NCI-H510A (cell line): ENCODE measurements at regions not wholly inside any gene's neighbourhood (a gene's known extent, or its start where the extent isn't known, plus 50 kb on each side); places are given as distances from the start of the nearest gene placed in this dataset.

Source experiments
- DNase-seq: peaks from one replicate; lab custom pipeline; 2025; lab: John Stamatoyannopoulos, UW

DNA sequence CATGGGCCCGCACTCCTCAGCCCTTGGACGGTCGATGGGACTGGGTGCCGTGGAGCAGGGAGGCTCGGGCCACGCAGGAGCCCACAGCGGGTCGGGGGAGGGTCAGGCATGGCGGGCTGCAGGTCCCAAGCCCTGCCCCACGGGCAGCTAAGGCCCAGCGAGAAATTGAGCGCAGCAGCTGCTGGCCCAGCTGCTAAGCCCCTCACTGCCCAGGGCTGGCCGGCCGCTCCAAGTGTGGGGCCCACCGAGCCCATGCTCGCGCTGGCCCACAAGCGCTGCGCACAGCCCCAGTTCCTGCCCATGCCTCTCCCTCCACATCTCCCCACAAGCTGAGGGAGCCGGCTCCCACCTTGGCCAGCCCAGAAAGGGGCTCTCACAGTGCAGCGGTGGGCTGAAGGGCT, 259.4 kb downstream of the VGLL3 start:
- no peak for DNase-seq

DNA sequence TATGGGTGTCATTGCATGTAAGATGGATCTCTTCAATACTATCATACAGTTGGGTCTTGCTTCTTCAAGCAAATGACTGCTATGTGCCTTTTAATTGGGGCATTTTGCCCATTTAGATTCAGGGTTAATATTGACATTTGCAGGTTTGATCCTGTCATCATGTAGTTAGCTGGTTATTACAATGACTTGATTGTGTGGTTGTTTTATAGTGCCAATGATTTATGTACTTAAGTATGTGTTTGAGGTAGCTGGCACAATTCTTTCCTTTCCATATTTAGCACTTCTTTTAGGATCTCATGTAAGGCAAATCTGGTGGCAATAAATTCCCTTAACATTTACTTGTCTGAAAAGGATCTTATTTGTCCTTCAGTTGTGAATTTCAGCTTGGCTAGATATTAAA, 267.5 kb downstream of the VGLL3 start:
- no peak for DNase-seq

DNA sequence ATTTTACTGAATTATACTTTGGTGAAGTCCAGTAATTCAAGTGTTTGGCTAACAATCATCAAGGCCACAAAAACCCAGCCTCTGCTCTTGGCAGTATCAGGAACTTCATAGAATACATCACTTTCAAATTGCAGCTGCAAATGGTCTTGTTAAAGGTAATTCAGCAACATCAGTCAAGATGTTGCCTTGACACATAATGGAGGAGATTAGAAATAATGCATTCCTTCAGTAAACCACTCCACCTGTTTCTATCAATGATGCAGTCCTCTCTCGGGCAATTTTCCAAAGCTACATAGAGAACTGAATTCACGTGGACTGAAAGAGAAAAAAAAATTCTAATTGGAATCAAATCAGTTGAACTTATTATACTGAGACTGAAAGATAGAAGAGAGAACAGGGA, 279.3 kb downstream of the VGLL3 start:
- DNase-seq = no peak

DNA sequence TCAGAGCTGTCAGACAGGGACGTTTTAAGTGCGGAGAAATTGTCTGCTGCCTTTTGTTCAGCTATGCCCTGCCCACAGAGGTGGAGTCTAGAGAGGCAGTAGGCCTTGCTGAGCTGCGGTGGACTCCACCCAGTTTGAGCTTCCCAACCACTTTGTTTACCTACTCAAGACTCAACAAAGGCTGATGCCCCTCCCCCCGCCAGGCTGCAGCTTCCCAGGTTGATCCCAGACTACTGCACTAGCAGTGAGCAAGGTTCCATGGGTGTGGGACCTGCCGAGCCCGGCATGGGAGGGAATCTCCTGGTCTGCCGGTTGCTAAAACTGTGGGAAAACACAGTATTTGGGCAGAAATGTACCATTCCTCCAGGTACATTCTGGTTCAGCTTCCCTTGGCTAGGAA, 282.1 kb downstream of the VGLL3 start:
- DNase-seq = no peak

DNA sequence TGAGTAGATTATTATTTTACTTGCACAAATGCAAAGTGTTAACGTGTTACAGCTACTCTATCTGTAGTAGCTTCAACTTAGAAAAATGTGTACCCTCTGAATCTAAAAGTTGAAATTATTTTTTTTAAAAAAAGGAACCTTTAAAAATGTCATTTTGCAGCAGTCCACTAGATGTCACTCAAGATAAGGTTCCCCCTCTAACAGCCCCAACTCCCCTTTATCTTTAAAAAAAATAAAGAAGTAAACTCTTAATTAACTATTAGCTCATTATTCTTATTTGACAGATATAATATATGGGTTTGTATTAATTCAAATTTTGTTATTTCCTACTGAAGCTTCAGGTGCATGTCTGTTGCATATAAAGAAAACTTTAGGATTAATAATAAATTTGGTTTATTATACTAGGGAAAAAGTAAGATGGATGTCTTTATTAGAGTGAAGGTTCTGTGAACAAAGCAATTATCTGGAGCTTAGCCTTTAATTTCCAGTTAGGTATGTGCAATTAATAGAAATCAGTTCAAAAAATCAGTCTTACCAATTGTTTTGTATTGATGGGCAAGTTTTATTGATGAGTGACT, 288.5 kb downstream of the VGLL3 start:
- DNase-seq = no peak

DNA sequence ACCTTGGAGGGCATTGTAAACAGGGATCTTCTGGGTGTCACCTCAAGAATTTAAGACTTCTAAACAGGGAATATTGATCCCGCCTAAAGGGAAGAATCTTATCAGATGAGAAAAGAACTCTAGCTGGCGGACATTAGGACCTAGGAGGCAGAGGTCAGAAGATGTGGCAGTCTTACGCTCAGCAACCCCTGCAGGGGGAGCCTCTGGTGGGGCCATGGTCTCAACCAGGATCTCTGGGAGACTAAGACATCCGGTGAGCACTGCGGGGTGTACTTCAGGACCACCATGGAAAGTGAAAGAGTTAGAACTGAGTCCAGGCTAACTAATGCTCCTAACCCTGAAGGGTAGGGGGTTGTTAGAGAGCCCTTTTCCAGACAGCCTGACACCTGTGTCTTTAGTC, 295.2 kb downstream of the VGLL3 start:
- DNase-seq = no peak

DNA sequence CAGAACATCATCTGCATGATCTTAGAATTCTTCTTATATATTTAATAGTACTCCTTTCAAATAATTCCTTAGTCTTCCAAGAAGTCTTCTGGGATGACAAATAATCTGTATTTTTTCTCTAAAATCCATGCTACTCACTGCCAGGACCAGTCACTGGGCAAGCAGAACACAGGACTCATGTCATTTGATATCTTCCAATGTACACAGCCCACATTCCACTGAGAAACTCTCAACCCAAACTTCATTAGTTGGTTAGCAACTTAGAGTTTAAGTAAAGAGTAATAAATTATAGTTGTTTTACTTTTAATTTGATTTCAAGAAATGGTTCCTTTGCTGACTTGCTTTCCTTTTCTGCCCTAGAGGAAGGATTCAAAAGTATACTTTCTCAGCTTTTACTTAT, 317.0 kb downstream of the VGLL3 start:
- DNase-seq = no peak

DNA sequence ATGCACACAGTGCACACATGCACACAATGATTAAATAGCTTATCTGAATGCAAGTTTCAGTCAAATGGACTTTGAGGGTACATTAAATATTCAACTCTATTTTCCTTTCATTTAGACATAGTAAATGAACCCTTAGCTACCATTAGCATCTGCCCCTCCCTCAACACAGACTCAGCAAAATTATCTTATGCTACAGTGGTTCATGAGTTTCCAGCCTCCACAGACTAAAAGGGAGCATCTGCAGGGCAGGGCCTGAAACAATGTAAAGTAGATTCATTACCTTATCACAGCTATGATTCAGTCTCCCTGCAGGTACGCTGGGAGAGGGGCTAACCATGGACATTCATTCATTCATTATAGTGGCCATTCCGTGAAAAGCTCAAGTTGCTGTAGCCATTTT, 329.1 kb downstream of the VGLL3 start:
- DNase-seq = no peak

DNA sequence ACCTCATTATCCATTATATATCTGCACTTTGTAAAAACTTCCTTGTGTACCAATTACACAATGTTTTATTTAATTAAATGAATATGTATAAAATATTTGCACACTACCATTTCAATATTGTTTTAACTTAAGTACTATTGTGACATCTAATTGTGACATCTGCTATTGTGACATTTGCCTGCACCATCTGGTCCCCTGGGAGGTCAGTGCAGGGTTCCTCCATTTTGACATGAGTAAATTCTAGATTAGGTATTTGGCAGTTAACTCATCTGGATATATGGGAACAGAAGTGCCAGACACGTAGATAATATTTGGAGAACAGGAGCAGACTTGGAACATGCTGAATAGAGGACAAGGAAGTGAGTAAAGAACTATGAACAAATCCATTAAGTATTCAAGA, 332.1 kb downstream of the VGLL3 start:
- DNase-seq = no peak

DNA sequence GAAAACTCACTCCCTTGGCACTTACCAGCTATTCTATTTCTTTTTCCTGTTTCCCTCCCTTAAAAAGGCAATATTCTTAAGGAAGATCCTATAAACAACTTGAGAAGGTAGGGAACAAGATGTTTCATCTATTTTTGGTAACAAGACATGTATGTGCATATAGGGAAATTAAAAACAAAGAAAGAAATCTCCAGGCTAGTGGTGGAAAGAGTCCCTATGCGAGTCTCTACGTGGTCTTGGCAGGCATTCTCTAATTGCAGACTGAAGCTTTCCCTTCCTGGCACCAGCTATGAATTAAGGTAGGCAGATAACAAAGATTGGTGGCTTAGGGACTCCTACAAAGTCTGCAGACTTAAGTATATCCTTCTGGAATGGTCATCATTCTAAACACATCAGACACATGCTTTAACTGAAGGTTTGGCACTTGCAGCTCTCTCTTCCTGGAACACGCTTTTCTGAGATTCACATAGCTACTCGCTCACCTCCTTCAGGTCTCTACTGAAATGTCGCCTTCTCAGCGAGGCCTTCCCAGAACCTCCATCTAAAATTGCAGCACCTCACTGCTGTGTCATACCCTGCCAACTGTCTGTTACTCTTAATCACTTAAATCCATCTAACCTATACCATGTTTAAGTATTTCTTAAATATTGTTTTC, 336.0 kb downstream of the VGLL3 start:
- DNase-seq = no peak

DNA sequence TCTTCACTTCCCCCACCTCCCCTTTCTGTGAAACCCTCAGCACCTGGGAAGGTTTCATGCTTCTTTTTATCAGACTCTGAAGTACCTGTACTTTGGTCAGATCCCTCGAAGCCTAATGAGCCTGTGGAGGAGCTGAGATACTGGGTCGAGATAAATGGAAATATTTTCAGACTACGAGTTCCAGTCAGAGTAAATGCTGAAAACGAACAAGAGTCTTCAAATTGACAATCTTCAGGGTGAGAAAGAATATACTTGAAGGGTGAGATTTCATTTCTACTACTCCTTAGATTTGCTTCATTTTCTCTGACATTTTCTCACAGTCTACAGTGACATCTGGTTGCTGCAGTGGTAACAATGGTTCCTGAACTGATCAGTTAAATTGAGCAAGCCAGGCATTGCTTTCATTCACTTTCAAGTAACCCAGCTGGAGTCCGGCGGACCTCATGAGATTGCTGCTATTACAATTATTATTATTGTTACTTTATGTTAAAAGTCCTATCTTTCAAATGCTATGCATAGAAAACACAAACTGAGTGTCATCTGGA, 337.2 kb downstream of the VGLL3 start:
- no peak for DNase-seq

DNA sequence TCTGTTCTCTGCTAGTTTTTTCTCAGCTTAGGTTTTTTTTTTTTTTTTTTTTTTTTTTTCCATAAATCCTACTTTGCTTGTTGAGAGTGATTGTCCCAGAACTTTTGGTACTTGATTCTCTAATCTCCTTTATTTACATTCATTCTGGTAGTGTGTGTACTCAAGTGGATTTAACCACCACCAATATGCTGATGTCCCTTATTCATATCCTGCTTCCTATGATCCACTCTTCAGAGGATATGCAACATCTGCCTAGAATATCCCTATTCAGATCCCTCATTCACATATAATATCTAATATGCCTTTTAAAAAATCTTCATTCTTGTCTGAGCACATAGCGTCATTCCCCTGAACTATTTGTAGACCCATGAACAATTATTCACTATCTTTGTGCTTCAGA, 342.9 kb downstream of the VGLL3 start:
- DNase-seq = no peak

DNA sequence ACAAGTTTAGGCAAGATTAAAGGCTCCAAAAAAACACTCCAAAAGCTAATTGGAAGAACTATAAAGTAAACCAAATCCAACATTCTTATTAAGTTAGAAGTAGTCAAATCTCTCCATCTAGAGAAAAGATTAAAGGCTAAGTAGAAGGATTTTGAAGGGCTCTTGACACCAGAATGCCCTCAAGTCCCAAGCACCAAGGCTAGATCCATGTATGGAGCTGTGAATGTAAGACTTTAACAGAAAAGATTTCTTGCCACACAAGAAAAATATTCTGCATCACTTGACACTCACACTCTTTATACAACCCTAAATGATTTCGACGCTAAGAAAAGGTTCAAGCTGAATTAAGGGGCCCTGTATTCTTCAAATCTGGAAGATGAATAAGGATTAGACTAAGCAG, 345.2 kb downstream of the VGLL3 start:
- DNase-seq = no peak

DNA sequence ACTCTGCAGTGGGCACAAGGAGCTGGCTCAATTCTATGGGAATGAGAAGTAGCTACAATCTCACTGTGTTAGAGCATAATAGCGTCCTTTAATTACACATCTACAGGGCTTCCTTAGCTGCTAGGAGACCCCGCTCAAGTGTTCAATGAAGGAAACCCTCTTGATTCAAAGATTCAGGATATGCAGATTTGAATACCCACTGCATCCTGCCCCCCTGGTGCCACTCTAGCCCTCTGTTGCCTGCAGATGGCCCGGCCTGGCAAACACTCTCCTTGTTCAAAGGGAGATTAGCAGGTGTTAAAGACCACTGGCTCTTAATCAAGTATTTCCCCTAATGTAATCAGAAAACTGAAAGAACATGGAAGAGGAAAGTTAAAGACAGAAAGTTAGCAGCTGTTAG, 356.6 kb downstream of the VGLL3 start:
- no peak for DNase-seq

DNA sequence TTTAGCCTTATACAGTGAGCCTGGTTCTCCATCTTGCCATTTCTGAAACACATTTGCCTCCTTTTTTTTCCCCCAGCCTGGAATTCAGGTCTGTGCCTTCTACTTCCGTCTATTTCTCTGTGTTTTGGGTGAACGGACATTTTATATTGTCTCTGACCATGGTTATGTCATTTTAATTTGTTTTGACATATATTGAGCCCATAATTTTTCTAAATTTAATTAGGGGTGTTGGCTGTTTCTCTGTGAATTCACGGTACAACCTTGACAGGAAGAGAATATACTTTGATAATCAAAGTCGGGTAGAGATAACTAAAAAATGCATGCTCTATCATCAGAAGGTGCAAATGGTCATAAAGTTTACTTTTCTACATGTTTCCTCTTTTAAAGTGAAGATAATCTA, 361.4 kb downstream of the VGLL3 start:
- no peak for DNase-seq

DNA sequence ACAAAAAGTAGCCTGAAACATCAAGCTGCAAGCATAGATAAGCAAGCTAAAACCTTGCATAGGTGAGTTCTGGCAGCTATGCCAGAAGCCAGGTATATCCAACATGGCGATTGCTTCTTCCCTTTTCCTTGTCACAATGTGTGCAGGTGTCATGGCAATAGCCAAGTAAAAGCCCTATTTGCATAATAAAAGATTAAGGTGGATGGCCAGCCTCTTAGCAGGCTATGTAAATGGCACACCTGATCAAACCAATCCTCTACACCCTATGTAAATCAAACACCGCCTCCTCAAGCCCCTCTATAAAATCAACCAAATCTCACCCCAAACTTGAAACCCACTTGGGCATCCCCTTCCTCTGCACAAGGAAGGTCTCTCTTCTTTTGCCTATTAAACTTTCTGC, 366.8 kb downstream of the VGLL3 start:
- no peak for DNase-seq

DNA sequence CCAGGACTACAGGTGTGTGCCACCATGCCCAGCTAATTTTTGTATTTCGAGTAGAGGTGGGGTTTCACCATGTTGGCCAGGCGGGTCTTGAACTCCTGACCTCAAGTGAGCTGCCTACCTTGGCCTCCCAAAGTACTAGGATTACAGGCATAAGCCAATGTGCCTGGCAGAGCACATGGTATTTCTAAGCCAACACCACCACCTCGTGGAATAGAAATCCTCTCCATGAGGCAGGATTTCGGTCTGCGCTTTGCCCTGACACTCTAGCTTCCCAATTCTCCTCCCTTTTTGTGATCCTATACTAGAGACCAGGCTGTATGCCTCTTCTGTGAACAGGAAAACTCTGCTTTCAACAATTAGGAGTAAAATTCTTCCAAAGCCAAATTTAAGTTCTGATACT, 372.2 kb downstream of the VGLL3 start:
- DNase-seq = no peak

DNA sequence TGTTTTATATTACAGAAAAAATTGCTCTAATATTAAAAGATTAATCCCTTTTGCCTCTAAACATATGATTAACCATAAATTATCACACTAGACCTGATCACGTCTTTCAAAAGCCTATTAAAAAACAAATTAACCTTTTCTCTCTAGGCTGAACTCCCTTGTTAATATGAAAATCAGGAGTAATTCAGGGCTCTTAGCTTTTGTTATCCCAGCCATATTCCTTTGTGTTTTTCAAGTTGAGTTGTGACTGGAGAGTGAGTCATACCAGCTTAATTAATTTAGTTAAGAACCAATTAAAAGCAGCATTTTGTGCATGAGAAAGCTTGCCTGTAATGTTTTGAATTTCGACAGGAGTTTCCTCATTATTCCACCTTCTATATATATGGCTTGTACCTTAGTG, 385.8 kb downstream of the VGLL3 start:
- no peak for DNase-seq

DNA sequence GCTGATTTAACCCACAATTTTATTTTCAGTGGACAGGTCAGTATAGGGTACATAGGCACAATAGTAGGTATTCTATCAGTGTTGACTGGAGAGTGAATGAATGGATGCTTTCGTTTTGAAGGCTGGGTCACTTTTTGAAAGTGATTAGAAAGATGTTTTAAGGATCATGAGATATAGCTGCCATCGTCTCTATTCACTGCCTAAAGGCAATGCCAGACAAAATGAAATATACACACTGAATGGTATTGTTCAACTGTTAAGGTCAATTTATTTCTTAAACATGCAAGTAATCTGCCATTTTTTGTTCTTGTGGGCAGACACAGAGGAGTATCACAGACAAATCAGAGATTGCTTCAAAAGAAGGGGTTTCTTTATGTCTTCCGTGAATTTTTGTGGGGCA, 395.3 kb downstream of the VGLL3 start:
- no peak for DNase-seq

DNA sequence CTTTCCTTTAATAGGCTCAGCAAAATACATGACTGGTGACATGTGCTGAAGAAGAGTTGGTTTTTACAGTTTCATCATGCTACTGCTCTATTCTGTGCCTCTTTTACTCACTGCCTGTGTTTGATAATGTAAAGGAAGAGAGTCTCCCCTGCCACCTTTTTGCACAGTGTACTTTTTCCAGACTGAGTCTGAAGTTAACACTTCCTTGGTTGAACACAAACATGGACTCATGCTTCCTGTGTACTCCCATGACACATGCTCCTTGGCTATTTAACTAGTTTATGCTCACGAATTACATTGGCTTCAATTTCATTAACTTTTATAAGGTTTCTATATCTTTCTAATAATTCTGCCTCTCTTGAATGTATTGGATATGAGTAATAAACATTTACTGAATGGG, 396.1 kb downstream of the VGLL3 start:
- no peak for DNase-seq

DNA sequence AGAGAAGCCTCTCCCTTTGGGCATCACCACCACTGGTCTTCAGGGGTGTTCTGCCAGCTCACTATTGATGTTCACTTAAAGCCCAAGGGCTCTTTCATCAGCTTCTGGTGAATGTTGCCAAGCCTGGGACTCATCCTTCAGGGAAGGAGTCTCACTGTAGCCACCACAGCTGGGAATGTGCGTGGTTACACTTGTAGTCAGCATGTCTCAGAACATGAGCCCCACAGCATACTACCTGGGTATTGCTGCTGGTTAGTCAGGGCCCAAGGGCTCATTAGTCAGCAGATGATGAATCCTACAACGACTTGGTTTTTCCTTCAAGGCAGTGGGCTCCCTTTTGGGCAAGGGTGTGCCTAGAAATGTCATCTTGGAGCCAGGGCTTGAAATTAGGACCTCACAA, 412.9 kb downstream of the VGLL3 start:
- no peak for DNase-seq

DNA sequence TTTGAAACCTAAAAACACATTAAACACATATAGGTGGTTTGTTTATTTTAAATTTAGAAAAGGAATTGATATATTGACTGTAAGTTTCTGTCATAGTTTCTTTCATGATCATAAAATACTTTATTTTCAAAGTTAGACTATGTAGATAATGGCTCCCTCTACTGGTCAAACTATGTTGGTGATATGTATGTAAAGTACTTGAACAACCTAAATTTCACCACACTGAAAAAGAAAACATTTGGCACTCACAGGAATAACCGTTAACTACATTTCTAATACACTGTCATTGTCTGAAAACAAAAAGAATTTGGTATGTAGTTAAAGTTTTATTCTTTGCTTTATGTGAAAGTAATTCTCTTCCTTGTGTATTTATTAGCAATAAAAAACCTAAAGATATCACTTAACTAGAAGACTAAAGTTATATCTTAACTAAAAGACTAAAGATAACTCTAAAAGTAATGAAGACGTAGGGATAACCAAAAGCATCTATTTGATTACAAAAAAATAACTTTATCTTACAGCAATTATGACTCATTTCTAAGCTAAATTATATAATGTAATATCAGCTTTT, 427.5 kb downstream of the VGLL3 start:
- DNase-seq = no peak

DNA sequence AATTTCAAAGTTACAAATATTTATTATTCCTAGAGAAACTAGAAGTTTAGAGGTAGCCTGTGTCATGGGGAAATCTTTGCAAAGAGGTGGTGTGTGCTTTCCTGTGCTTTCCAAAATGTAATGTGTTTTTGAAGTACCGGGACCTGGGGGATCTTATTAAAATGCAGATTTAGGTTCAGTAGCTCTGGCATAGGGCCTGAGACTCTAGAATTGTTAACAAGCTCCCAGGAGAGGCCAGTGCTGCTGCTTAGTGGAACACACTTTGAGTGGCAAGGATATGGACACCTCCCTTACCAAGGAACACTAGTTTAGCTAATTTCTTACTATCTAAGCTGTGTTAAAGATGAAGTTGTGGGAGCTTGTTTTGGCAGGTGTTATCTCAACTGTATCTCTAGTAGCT, 428.9 kb downstream of the VGLL3 start:
- DNase-seq = no peak

DNA sequence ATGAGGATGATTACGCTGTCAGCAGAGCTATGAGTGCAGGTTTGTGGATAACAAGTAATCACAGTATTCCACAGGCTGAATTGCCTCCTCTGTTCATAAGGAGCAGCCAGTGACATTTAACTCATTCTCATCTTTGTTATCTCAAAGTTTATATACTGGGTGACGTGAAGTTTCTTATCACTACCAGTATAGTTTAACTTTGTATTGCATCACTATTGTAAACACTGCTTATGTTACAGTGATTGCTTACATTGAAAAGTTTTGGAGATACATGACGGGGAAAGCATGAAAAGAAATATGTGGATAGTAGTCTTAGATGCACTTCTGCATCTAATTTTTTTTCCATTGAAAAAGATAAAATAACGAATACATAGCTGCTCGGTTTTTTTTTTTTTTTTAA, 429.7 kb downstream of the VGLL3 start:
- no peak for DNase-seq
